NCI-H1694 (cell line): ENCODE measurements at regions not wholly inside any gene's neighbourhood (a gene's known extent, or its start where the extent isn't known, plus 50 kb on each side); places are given as distances from the start of the nearest gene placed in this dataset.
"Not testable (repeated sequence)": the region's sequence is repeated elsewhere in the genome, so short reads cannot be mapped to it uniquely, and the experiment has no call there.

ENCODE experiments used
- DNase-seq: peaks from one replicate; lab custom pipeline; 2025; lab: John Stamatoyannopoulos, UW

DNA sequence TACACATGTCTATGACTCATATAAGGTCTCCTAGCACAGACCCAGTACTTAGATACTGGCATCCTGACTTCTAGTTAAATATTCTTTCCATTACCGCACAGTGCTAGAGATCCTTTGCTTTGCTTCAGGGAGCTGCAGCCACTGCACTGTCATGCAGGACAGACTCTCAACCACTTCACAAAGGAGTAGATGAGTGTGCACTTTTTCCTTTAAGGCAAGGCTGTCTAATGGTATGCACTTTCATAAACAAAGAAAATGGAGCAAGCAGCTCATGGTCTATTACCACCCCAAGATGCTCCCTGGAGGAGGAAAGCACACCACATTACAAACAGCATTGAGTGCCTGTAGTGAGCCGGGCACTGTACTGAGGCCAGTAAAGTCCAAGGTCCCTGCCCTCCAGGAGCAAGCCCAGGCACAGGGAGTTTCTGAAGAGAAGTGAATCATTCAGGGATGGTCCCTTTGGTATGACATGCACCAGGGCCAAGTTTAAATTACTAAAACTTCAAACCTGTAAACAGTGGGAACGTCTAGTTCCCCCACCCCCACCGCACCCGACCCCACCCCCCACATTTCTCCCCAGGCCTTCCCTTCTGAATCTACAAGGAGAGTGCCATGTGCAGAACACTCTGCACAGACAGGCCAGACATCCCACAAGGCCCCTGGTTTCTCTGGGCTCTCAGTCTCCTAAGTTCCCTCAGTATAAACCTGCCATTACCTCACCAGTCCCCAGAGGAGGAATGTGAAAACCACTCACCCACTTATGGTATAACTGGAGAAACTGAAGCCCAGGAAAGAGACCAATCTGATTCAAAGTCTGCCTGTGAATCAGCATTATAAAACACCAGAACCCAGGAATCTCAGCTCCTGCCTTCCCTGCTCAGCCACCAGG lies 107.8 kb upstream of the BCL6 start:
- no peak for DNase-seq

DNA sequence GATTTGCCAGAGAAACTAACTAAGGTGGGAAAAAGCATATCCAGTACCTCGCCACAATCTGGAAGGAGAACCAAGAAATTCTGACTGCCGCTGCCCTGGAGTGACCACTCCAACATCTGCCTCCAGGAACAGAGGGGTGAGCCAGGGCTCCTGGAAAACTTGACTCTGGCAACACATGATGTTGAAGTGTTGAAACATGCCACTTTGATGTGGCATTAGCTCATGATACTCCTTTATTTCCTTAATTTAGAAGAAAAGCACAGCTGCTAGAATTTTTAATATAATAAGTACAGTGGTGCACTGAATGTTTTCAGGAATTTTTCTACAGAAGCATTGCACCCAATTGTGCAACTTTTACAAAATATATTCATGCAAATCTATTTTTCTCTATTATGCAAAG lies 109.9 kb upstream of the BCL6 start:
- DNase-seq, result no peak

GRCh38 chr3:187856555-187856954 lies 111.3 kb upstream of the BCL6 start:
- DNase-seq, result no peak

DNA sequence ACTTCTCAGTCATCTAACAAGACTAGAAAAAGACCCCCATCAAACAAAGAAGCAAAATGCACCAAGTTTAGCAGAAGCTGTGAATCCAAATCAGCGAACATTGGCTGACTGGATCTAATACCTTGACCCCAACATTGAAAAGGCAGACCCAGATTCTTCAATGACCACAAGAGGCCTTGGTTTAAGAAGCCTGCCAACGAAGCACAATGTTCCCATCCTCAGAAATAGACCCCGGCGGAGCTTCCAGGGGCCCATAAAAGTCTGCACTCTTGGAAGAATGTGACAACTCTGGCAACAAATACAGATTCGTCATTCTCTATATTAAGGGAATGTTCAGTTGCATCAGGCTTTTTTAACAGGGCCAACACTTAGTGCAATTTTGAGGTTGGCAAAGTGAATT lies 112.8 kb upstream of the BCL6 start:
- DNase-seq, result no peak

DNA sequence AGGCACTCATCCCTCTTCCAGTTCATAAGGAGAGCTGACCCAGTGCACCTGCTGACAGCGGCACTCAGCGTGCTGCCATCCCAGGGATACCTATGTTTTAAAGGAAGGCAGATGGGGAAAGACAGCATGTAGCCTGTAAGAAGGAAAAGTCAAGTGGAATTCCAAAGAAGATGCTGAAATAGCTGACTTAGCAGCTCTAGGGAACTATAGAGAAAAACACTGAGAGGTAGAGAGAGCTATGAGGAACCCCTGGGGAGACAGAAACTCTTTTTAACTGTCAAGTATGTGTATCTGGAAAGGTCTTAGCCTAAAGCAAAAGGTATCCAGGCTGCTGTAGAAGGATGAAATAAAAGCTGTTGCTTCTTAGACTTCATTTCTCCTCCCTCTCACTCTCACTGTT lies 113.4 kb upstream of the BCL6 start:
- DNase-seq, result no peak

GRCh38 chr3:187862701-187863277 lies 117.5 kb upstream of the BCL6 start:
- not testable (repeated sequence) for DNase-seq

- DNase-seq, result no peak
Observed at GRCh38 chr3:187870360-187871203, 125.3 kb upstream of the BCL6 start.

- DNase-seq, result no peak
Observed at GRCh38 chr3:187871204-187871591, 125.9 kb upstream of the BCL6 start.

DNA sequence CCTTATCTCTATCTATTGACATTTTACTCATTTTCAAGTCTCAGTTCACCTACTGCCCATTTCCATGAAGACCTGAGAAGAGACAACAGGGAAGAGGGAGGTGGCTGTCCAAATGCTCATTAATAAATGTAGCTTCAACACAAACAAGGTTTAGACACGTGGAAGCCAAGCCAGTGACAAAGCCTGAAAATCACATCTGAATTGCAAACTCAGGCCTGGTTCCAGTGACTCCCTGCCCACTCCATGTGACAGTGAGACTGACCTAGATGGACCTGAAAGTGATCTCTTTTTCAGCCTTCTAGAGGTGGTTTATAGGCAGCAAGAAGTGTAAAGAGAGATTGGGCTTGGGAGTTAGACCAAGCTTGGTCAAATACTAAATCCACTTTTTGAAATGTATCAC lies 126.6 kb upstream of the BCL6 start:
- no peak for DNase-seq

- DNase-seq, result no peak
Observed at GRCh38 chr3:187873843-187874242, 128.6 kb upstream of the BCL6 start.

- DNase-seq, result no peak
Observed at GRCh38 chr3:187875863-187876262, 130.6 kb upstream of the BCL6 start.

- DNase-seq, result no peak
Observed at GRCh38 chr3:187878772-187879518, 133.7 kb upstream of the BCL6 start.

DNA sequence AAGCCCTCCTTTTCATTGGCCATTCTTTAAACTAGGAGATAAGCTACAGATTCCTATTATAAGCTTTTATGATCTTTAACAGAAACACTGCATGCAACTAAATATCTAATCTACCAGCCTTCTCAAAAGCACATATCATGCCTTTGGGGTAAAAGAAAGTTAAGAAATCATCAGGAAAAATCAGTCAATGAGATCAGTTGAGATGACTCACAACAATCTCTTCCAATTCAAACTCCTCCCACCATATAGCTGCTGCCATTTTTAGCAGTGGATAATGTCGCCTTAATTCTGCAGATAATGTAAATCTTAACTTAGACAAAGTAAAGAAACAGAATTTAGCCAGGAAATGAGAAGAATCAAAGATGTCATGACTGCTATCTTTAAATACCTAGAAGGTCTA lies 135.2 kb upstream of the BCL6 start:
- no peak for DNase-seq

DNA sequence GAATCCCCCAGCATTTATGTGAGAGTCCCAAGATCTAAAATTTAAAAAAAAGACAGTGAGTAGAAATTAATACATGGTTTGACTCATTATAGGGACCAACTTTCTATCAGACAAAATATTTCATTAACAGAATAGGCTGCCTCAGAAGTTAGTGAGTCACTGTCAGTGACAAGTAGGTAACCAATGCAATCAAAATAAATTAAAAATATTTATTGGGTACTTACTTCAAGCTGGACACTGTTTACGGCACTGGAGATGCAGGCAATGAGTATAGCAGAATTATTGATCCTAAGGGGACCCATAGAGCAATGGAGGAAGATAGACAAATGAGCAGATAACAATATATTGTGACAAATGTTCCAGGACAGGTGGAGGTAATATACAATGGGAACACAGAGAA lies 135.6 kb upstream of the BCL6 start:
- DNase-seq, result no peak

DNA sequence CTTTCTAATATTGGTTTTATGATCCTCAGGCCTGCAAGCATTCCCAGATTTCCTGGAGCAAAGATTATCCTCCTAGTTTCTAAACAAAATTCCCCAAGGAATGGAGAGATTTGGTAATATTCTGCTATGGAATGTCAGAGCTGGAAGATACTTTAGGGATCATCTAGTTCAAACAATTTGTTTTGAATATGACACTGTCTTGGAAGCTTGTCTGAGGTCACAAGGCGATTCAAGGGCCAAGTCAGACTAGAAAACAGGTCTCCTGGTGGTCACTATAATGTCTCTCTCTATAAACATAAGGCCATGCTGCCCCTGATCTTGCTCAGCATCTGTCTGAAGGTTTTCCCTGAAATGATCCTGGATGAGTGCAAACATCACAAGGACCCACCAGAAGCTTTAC lies 143.4 kb upstream of the BCL6 start:
- no peak for DNase-seq

GRCh38 chr3:187889106-187889505 lies 143.8 kb upstream of the BCL6 start:
- DNase-seq, result no peak

DNA sequence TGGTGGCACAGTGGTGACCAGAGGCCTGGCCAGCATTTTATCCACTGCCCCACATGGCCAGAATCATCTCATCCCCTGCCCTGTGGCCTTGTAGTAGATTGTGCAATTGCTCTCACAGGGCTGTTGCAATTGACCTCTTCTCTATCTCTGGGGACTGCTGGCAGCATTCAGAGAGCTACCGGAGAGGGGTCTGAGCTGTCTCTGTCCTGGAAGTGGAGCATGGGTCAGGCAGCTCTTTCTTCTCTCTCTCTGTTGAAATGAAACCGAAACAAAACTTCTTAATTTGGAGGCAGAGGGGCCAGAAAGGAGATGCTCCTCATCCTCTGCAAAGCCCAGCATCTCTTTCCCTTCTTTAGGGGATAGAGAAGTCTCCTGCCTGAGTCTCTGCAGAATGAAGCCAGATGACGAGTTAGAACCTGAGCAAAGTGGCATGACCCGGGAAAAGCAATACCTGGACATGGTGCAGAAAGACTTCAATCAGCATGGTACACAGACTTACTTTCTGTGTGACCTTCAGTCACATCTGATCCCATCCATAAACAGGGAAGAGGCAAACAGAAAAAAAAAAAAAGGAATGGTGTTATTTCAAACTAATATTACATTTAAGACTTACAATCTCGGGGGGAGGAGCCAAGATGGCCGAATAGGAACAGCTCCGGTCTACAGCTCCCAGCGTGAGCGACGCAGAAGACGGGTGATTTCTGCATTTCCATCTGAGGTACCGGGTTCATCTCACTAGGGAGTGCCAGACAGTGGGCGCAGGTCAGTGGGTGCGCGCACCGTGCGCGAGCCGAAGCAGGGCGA lies 144.5 kb upstream of the BCL6 start:
- no peak for DNase-seq

DNA sequence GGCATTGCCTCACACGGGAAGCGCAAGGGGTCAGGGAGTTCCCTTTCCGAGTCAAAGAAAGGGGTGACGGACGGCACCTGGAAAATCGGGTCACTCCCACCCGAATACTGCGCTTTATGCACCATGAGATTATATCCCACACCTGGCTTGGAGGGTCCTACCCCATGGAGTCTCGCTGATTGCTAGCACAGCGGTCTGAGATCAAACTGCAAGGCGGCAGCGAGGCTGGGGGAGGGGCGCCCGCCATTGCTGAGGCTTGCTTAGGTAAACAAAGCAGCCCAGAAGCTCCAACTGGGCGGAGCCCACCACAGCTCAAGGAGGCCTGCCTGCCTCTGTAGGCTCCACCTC lies 145.1 kb upstream of the BCL6 start:
- not testable (repeated sequence) for DNase-seq

GRCh38 chr3:187896646-187897045 lies 151.4 kb upstream of the BCL6 start:
- DNase-seq, result no peak

DNA sequence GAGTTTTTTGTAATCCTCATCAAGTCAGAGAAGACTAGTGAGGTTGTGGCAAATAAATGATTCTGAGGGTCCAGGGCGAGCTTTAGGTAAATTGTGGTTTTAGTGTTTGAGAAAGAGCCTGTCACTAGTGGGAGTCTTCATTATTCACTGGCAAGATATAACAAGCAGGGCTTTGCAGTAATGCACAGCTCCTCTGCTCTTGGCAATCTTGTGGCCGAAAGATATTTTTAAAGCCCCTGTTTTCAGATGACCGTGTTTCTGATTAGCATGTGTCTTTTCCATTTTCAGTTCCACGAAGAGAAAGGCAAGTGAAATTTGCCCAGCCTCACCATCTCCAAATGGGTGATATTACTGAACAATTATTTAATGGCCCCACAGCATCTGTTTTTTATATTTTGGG lies 154.0 kb upstream of the BCL6 start:
- DNase-seq, result no peak

GRCh38 chr3:187900993-187901755 lies 155.9 kb upstream of the BCL6 start:
- DNase-seq, result no peak
